ENCODE measurements at regions not wholly inside any gene's neighbourhood (a gene's known extent, or its start where the extent isn't known, plus 50 kb on each side); places are given as distances from the start of the nearest gene placed in this dataset.

DNA sequence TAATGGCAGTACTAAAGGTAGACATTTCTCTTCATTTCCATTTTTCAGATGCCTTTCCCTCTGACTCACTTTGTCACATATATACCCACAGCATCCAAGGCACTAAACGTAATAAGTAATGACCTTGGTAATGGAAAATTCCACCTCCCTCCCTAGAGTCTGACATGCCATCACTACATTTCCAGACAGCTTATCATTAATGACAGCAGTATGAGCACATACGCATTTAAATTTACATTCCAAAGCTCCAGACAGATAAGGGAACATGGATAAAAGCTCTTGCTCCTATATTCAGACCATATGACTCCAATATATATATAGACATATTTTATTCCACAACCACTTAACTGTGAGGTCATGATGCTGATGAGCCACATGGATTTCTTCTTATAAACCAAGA is 191.7 kb upstream of the GORAB start:
- H3K9me3 Mint-ChIP-seq, result no peaks in the 10 kb centered on the region
- H3K27ac Mint-ChIP-seq, result no peak overlapping the region
- ATAC-seq, result no peak
- DNase-seq (ENCODE audit: low spot score in 2 of 2), result no peak
- H3K36me3 Mint-ChIP-seq, result no peaks in the 10 kb centered on the region

DNA sequence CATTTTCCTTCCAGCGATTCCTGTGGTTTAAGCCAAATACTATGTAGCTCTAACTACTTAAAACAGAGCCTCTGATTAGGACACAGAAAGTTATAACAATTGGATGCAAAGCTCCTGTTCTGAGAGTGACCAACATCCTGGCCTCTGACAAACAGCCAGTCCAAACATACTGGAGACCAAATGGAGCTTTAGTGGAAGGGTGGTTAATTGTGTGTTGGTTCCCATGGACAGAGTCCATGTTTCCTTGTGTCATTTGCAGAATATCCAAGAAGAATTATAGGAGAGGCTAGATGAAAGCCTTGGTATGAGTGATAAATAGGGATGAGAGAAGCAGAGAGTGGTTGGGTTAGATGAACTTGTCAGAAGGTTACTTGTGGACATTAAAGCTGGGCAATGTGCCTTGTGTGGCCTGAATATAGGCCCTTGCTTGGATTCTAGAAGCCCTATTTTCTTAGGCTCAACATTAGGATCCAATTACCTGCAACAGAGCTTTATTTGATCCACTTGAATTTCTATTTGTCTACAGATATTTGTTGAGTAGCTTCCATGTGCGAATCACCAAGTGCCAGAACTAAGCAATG is 180.5 kb upstream of the GORAB start:
- DNase-seq (ENCODE audit: low spot score in 2 of 2) (no peak), ATAC-seq (no peak)
- H3K9me3 Mint-ChIP-seq, result peaks cover 0 to 5% of the 10 kb centered on the region in 2 donors
- no peaks in the 10 kb centered on the region for H3K36me3 Mint-ChIP-seq
- no peak overlapping the region for H3K27ac Mint-ChIP-seq

DNA sequence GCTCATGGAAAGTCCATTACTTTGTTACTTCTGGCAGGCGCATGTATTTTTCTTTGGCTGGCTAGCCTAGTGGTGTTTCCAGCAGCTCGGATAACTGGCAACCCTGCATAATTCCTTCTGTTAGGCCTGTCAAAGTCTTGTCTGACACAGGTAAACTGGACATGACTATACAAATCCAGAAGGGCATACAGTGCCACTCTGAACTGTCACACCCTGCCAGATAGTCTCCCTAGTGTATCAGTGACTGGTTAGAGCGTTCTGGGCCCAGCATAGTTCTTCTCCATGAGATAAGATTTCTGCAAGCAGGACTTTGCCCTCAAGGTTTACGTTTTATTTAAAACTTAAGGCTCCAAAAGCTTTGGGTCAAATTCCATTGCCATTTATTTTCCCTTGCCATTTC is 177.7 kb upstream of the GORAB start:
- no peak overlapping the region for H3K27ac Mint-ChIP-seq
- ATAC-seq (no peak), DNase-seq (ENCODE audit: low spot score in 2 of 2) (no peak)
- H3K9me3 Mint-ChIP-seq, result peaks cover 0 to 5% of the 10 kb centered on the region in 2 donors
- H3K36me3 Mint-ChIP-seq, result no peaks in the 10 kb centered on the region

- ATAC-seq (no peak), DNase-seq (ENCODE audit: low spot score in 2 of 2) (no peak)
- Mint-ChIP-seq H3K36me3 (no peaks in the 10 kb centered on the region), H3K9me3 (peaks cover 0 to 5% of the 10 kb centered on the region in 2 donors), H3K27ac (no peak overlapping the region)
Measured at GRCh38 chr1:170354690-170355089, 177.3 kb upstream of the GORAB start.

DNA sequence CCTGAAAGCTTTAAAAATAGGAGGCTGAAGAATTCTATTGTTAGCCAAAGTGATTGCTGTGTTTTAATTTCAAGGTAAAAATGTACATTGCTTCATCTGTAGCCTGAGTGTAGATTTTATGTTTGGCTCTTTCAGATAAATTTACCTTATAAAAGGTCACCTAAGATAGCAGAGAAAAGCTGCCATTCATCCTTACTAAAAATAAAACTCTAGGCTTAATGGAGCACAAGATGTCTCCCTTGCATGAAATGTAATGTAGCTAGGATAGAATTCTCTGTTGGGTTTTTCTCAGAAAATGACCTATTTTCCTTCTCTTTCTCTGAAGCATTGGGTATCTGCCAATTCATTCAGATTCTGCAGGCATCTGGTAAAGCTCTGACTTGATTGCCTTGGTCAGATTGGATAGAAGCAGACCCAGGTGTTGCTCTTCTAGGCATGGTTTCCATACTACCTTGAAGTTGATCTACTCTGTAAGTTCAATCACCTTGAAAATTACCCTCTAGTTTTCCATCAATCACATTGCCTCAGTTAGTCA is 176.6 kb upstream of the GORAB start:
- H3K9me3 Mint-ChIP-seq, result peaks cover 0 to 8% of the 10 kb centered on the region in 2 donors
- ATAC-seq, result no peak
- DNase-seq (ENCODE audit: low spot score in 2 of 2), result no peak

DNA sequence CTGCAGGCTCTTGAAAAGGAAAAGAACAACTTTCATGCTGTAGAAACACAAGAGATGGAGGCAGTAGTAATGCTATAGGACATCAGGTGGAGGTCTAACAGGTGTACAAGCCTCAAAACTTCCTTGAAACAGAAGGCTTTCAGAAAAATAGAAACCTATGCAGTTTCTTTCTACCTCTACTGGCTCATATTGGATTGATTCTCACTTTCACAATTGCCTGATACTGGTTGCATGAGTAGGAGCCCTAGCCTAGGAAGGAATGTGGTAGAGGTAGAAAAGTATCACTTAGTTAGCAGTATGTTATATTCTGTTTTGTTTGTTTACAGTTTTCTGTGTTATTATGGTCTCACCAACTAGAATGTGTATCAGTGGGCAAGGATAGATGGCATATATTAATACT is 175.4 kb upstream of the GORAB start:
- H3K36me3 Mint-ChIP-seq, result no peaks in the 10 kb centered on the region
- no peak overlapping the region for H3K27ac Mint-ChIP-seq
- no peak for ATAC-seq
- DNase-seq (ENCODE audit: low spot score in 2 of 2), result no peak
- H3K9me3 Mint-ChIP-seq, result peaks cover 0 to 8% of the 10 kb centered on the region in 2 donors

More for the DNA sequence above, 176.6 kb upstream of the GORAB start:
- Mint-ChIP-seq H3K27ac (no peak overlapping the region), H3K36me3 (no peaks in the 10 kb centered on the region)

- ATAC-seq, result no peak
Measured at GRCh38 chr1:170357750-170358149, 174.2 kb upstream of the GORAB start.

GRCh38 chr1:170360601-170361000 is 171.4 kb upstream of the GORAB start:
- Mint-ChIP-seq H3K27ac (no peak overlapping the region), H3K9me3 (peaks cover 8 to 14% of the 10 kb centered on the region in 2 donors)
- ATAC-seq, result no peak

More at GRCh38 chr1:170357750-170358149, 174.2 kb upstream of the GORAB start:
- Mint-ChIP-seq H3K9me3 (peaks cover 0 to 8% of the 10 kb centered on the region in 2 donors), H3K36me3 (no peaks in the 10 kb centered on the region), H3K27ac (no peak overlapping the region)
- DNase-seq (ENCODE audit: low spot score in 2 of 2), result no peak

DNA sequence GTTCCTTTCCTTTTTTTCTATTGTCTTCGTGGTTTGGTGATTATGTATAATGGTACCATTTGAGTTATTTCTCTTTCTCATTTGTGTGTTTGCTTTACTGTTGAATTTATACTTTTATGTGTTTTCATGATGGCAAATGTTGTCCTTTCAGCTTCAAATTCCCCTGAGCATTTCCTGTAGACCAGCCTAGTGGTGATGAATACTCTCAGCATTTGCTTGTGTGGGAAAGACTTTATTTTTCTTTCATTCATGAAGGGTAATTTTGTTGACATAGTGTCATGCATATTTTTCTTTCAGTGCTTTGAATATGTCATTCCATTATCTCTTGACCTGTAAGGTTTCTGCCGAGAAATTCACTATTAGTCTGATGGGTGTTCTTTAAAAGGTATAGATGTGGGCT is 166.6 kb upstream of the GORAB start:
- ATAC-seq, result no peak
- no peak overlapping the region for H3K27ac Mint-ChIP-seq
- H3K9me3 Mint-ChIP-seq, result peaks cover 9 to 15% of the 10 kb centered on the region in 2 donors
- H3K36me3 Mint-ChIP-seq, result peaks cover 0 to 10% of the 10 kb centered on the region in 2 donors
- DNase-seq (ENCODE audit: low spot score in 2 of 2), result no peak

More at GRCh38 chr1:170360601-170361000, 171.4 kb upstream of the GORAB start:
- DNase-seq (ENCODE audit: low spot score in 2 of 2), result no peak
- no peaks in the 10 kb centered on the region for H3K36me3 Mint-ChIP-seq

GRCh38 chr1:170366980-170367379 is 165.0 kb upstream of the GORAB start:
- peaks cover 9 to 15% of the 10 kb centered on the region in 2 donors for H3K9me3 Mint-ChIP-seq
- H3K36me3 Mint-ChIP-seq, result peaks cover 0 to 10% of the 10 kb centered on the region in 2 donors
- DNase-seq (ENCODE audit: low spot score in 2 of 2), result no peak
- no peak for ATAC-seq
- no peak overlapping the region for H3K27ac Mint-ChIP-seq

GRCh38 chr1:170367615-170368014 is 164.4 kb upstream of the GORAB start:
- Mint-ChIP-seq H3K27ac (no peak overlapping the region), H3K9me3 (peaks cover 9 to 15% of the 10 kb centered on the region in 2 donors), H3K36me3 (peaks cover 0 to 10% of the 10 kb centered on the region in 2 donors)
- DNase-seq (ENCODE audit: low spot score in 2 of 2) (no peak), ATAC-seq (no peak)

DNA sequence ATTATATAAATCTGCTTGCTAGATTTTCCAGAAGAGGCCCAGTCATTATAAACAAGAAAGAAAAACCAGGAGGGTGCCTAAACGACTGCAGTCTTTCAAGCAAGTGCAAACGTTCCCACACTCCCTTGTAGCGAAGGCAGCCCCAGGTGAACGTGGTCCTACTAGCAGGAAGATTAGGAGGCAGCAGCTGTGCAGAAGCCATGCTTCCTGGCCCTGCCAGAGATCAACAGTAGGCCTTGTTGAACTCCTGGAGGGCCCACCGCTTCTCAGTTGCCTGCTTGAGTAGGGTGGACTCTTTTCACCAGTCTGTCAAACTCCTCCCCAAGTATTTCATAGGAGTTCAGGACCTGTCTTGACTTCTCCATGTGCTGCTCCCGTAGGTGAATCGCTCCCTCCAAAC is 163.0 kb upstream of the GORAB start:
- ATAC-seq, result no peak
- no peak for DNase-seq (ENCODE audit: low spot score in 2 of 2)
- H3K9me3 Mint-ChIP-seq, result peaks cover 9 to 14% of the 10 kb centered on the region in 2 donors
- H3K27ac Mint-ChIP-seq, result no peak overlapping the region
- peaks cover 0 to 10% of the 10 kb centered on the region in 2 donors for H3K36me3 Mint-ChIP-seq

- peaks cover 9 to 11% of the 10 kb centered on the region in 2 donors for H3K9me3 Mint-ChIP-seq
- peaks cover 0 to 10% of the 10 kb centered on the region in 2 donors for H3K36me3 Mint-ChIP-seq
- no peak for ATAC-seq
- DNase-seq (ENCODE audit: low spot score in 2 of 2), result no peak
- H3K27ac Mint-ChIP-seq, result no peak overlapping the region
Measured at GRCh38 chr1:170369417-170369816, 162.5 kb upstream of the GORAB start.

DNA sequence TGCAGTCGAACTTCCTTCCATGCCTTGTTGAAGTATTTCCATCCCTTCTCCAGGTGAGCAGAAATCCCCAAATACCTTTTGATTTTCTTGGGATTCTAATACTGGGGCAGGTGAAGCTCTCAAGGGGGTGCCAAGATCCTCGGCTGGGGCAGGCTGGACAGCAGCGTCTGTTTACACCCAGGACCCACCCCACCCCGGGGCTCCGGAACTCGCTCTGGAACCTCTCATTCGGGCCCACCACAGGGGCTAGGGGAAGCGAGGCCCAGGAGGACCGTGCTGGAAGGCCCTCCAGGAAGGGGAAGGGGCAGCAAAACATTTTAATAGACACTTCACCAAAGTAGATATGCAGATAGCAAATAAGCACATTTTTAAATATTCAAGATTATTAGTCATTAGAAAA is 161.9 kb upstream of the GORAB start:
- peaks cover 5 to 7% of the 10 kb centered on the region in 2 donors for H3K9me3 Mint-ChIP-seq
- no peak for ATAC-seq
- DNase-seq (ENCODE audit: low spot score in 2 of 2), result no peak
- no peak overlapping the region for H3K27ac Mint-ChIP-seq
- H3K36me3 Mint-ChIP-seq, result peaks cover 0 to 10% of the 10 kb centered on the region in 2 donors

DNA sequence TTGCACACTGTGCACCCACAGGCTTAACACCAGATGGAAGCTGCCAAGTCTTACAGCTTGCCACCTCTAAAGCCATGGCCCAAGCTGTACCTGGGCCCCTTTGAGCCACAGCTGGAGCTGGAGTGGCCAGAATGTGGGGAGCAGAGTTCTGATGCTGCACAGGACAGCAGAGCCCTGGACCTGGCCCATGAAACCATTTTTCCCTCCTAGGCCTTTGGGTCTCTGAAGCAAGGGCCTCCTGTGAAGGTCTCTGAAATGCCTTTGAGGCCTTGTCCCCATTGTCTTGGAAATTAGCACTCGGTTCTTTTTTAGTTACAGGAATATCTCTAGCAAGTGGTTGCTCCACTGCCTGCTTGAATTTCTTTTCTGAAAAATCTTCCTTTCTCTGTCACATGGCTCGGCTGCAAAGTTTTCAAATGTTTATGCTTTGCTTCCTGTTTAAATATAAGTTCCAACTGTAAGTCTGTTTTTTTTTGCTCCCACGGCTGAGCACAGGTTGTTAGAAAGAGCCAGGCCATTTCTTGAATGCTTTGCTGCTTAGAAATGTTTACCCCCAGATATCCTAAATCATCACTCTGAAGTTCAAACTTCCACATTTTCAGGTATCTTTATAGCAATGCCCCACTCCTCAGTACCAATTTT is 156.8 kb upstream of the GORAB start:
- ATAC-seq, result no peak
- no peak overlapping the region for H3K27ac Mint-ChIP-seq

GRCh38 chr1:170376801-170377385 is 155.1 kb upstream of the GORAB start:
- Mint-ChIP-seq H3K36me3 (no peaks in the 10 kb centered on the region), H3K9me3 (peaks cover 0 to 6% of the 10 kb centered on the region in 2 donors), H3K27ac (no peak overlapping the region)
- DNase-seq (ENCODE audit: low spot score in 2 of 2) (no peak), ATAC-seq (no peak)

More for the DNA sequence above, 156.8 kb upstream of the GORAB start:
- H3K36me3 Mint-ChIP-seq, result no peaks in the 10 kb centered on the region
- DNase-seq (ENCODE audit: low spot score in 2 of 2), result no peak
- peaks cover 0 to 5% of the 10 kb centered on the region in 2 donors for H3K9me3 Mint-ChIP-seq

GRCh38 chr1:170377440-170377839 is 154.5 kb upstream of the GORAB start:
- ATAC-seq, result no peak
- H3K27ac Mint-ChIP-seq, result no peak overlapping the region
- peaks cover 0 to 6% of the 10 kb centered on the region in 2 donors for H3K9me3 Mint-ChIP-seq
- no peak for DNase-seq (ENCODE audit: low spot score in 2 of 2)
- H3K36me3 Mint-ChIP-seq, result no peaks in the 10 kb centered on the region
